A673 (cell line): ENCODE measurements at regions not wholly inside any gene's neighbourhood (a gene's known extent, or its start where the extent isn't known, plus 50 kb on each side); places are given as distances from the start of the nearest gene placed in this dataset.

ENCODE experiments used
- BruUV-seq: library from RNA; stranded (reverse); fragments of 400-500 nt; replicated peaks from 2 replicates; lab custom pipeline; 2021; lab: Mats Ljungman, UMichigan
- CTCF ChIA-PET: fragments of 300-600 bp; sonication (Branson Sonifier 250); formaldehyde crosslinking; loops from one replicate; lab custom pipeline; 2022; ENCODE audit warnings: antibody characterized with exemption; lab: Charles Lee
- POLR2A ChIA-PET: fragments of 300-600 bp; sonication (Branson Sonifier 250); formaldehyde crosslinking; loops from one replicate; lab custom pipeline; 2022; ENCODE audit warnings: antibody characterized with exemption; ENCODE audit not compliant: low non-redundant PET; lab: Charles Lee
- DNase-seq: peaks from one replicate; pipeline ENCODE4 v3.0.0-alpha.2; 2015; ENCODE audit warnings: low spot score
- H3K27ac ChIP-seq: fragments of 200-600 bp; sonication (generic); 2 replicates; pipeline ENCODE4 v1.5.1; 2016; ENCODE audit warnings: mixed run types, low read depth, mild to moderate bottlenecking, mixed read lengths, antibody characterized with exemption, low read length; ENCODE audit not compliant: poor library complexity, severe bottlenecking
- H3K27me3 ChIP-seq: fragments of 200-600 bp; sonication (generic); replicated peaks from 2 replicates; pipeline ENCODE4 v1.6.1; 2017; ENCODE audit warnings: mixed run types, low read depth, mild to moderate bottlenecking, mixed read lengths, antibody characterized with exemption, low read length; ENCODE audit not compliant: insufficient read depth, poor library complexity
- H3K36me3 ChIP-seq: fragments of 200-600 bp; sonication (generic); 2 replicates; pipeline ENCODE4 v1.6.1; 2016; ENCODE audit warnings: mixed run types, mild to moderate bottlenecking, mixed read lengths, antibody characterized with exemption, low read length; ENCODE audit not compliant: insufficient read depth, poor library complexity, severe bottlenecking
- H3K4me1 ChIP-seq: fragments of 200-600 bp; sonication (generic); 2 replicates; pipeline ENCODE4 v1.6.1; 2017; ENCODE audit warnings: mixed run types, mild to moderate bottlenecking, mixed read lengths, antibody characterized with exemption, low read length; ENCODE audit not compliant: insufficient read depth, poor library complexity, severe bottlenecking
- H3K4me3 ChIP-seq: fragments of 200-600 bp; sonication (generic); 2 replicates; pipeline ENCODE4 v1.5.1; 2016; ENCODE audit warnings: low read depth, mixed run types, mild to moderate bottlenecking, mixed read lengths, low read length; ENCODE audit not compliant: poor library complexity, severe bottlenecking
- H3K9me3 ChIP-seq: fragments of 200-600 bp; sonication (generic); 2 replicates; pipeline ENCODE4 v1.6.1; 2016; ENCODE audit warnings: mixed run types, low read depth, mild to moderate bottlenecking, mixed read lengths, antibody characterized with exemption, low read length; ENCODE audit not compliant: poor library complexity, severe bottlenecking
- CTCF ChIP-seq: fragments of 300-800, 200-600 bp; sonication (generic); conservative IDR thresholded peaks from 2 replicates; pipeline ENCODE4 v1.5.1; 2017; ENCODE audit warnings: low read depth, mild to moderate bottlenecking, antibody characterized with exemption, low read length, moderate library complexity, mixed read lengths
- EZH2 ChIP-seq: fragments of 200-600 bp; sonication (generic); IDR thresholded peaks from 2 replicates; pipeline ENCODE4 v1.6.1; 2017; ENCODE audit warnings: borderline replicate concordance, low read depth, mild to moderate bottlenecking, mixed read lengths, antibody characterized with exemption, low read length; ENCODE audit not compliant: poor library complexity, severe bottlenecking
- intact Hi-C: fragments of 100-400 bp; cut with micrococcal nuclease; formaldehyde crosslinking; loops from one replicate; pipeline ENCODE4 v1.10.0; 2022; ENCODE audit not compliant: unreplicated experiment

GRCh38 chr16:5509336-5509735 lies 411.7 kb upstream of the EEF2KMT start:
- intact Hi-C loops, result no loop called here
- Histone ChIP-seq H3K27me3 (no peaks in the 10 kb centered on the region), H3K9me3 (no peaks in the 10 kb centered on the region), H3K27ac (no peak overlapping the region), H3K4me3 (no peak overlapping the region), H3K4me1 (peaks cover 9% of the 10 kb centered on the region), H3K36me3 (no peaks in the 10 kb centered on the region)
- TF ChIP-seq CTCF, result no peak
- TF ChIP-seq EZH2, result no peak
- DNase-seq, result no peak
- POLR2A ChIA-PET, result no interaction called here
- CTCF ChIA-PET, result no interaction called here
- no TSS peak for BruUV-seq

- TF ChIP-seq EZH2 (no peak), CTCF (no peak)
- POLR2A ChIA-PET, result no interaction called here
- intact Hi-C loops, result no loop called here
- no peaks in the 10 kb centered on the region for H3K9me3 ChIP-seq
- no peak for DNase-seq
- BruUV-seq, result no TSS peak
- peaks cover 13% of the 10 kb centered on the region for H3K4me1 ChIP-seq
- no peak overlapping the region for H3K4me3 ChIP-seq
- CTCF ChIA-PET, result no interaction called here
- H3K27me3 ChIP-seq, result no peaks in the 10 kb centered on the region
- H3K36me3 ChIP-seq, result no peaks in the 10 kb centered on the region
- H3K27ac ChIP-seq, result no peak overlapping the region
These were observed 410.8 kb upstream of the EEF2KMT start for GRCh38 chr16:5508371-5508770.

- intact Hi-C loops, result no loop called here
- DNase-seq, result no peak
- H3K4me1 ChIP-seq, result peaks cover 13% of the 10 kb centered on the region
- TF ChIP-seq EZH2, result no peak
- TF ChIP-seq CTCF, result no peak
- H3K9me3 ChIP-seq, result no peaks in the 10 kb centered on the region
- H3K36me3 ChIP-seq, result no peaks in the 10 kb centered on the region
- H3K4me3 ChIP-seq, result no peak overlapping the region
- CTCF ChIA-PET, result no interaction called here
- POLR2A ChIA-PET, result no interaction called here
- no TSS peak for BruUV-seq
- no peaks in the 10 kb centered on the region for H3K27me3 ChIP-seq
- no peak overlapping the region for H3K27ac ChIP-seq
These were observed 408.4 kb upstream of the EEF2KMT start for GRCh38 chr16:5506021-5506420.
